ENCODE measurements at regions not wholly inside any gene's neighbourhood (a gene's known extent, or its start where the extent isn't known, plus 50 kb on each side); places are given as distances from the start of the nearest gene placed in this dataset.

DNA sequence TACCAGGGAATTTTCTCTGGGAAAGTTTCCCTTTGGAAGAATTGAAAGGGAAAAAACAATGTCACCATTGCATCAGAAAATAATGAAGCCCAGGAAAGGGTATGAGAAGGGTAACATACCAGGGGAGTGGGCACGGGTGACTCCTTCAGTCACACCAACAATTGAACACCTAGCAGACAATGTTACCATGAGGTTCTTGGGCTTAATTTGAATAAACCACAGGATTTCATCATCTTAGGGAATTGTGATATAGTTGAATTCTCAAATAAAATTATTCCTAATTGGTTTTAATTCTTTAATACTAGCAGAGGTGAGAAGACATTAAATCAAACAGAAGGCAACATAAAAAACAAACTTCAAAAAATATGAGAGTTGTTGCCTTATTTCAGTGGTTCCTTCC is 73.7 kb upstream of the RREB1 start:
- TF ChIP-seq, protein P1, sequence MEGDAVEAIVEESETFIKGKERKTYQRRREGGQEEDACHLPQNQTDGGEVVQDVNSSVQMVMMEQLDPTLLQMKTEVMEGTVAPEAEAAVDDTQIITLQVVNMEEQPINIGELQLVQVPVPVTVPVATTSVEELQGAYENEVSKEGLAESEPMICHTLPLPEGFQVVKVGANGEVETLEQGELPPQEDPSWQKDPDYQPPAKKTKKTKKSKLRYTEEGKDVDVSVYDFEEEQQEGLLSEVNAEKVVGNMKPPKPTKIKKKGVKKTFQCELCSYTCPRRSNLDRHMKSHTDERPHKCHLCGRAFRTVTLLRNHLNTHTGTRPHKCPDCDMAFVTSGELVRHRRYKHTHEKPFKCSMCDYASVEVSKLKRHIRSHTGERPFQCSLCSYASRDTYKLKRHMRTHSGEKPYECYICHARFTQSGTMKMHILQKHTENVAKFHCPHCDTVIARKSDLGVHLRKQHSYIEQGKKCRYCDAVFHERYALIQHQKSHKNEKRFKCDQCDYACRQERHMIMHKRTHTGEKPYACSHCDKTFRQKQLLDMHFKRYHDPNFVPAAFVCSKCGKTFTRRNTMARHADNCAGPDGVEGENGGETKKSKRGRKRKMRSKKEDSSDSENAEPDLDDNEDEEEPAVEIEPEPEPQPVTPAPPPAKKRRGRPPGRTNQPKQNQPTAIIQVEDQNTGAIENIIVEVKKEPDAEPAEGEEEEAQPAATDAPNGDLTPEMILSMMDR (IDR thresholded peaks at IDR 0.05; ENCODE audit: poor library complexity): no peak
- TF ChIP-seq EZH2 (IDR thresholded peaks at IDR 0.05; ENCODE audit: borderline replicate concordance) (no peak), EZH2phosphoT487 (IDR thresholded peaks at IDR 0.05; ENCODE audit: low read depth, severe bottlenecking, unreplicated experiment) (no peak)
